Skeletal muscle satellite cell (primary cell): ENCODE measurements at regions not wholly inside any gene's neighbourhood (a gene's known extent, or its start where the extent isn't known, plus 50 kb on each side); places are given as distances from the start of the nearest gene placed in this dataset.
"Not testable (repeated sequence)": the region's sequence is repeated elsewhere in the genome, so short reads cannot be mapped to it uniquely, and the experiment has no call there.

Experiments used
- H3K27me3 ChIP-seq: 2 replicates; pipeline ENCODE4 v1.7.0; 2013; ENCODE audit warnings: low read length; ENCODE audit not compliant: control insufficient read depth, insufficient read depth
- H3K36me3 ChIP-seq: 2 replicates; pipeline ENCODE4 v1.7.0; 2013; ENCODE audit warnings: mild to moderate bottlenecking, control low read depth, low read length; ENCODE audit not compliant: insufficient read depth
- H3K4me1 ChIP-seq: 2 replicates; pipeline ENCODE4 v1.7.0; 2013; ENCODE audit warnings: low read length; ENCODE audit not compliant: control insufficient read depth, insufficient read depth
- H3K4me2 ChIP-seq: 2 replicates; pipeline ENCODE4 v1.7.0; 2013; ENCODE audit warnings: mild to moderate bottlenecking, low read length
- H3K4me3 ChIP-seq: 2 replicates; pipeline ENCODE4 v1.7.0; 2013; ENCODE audit warnings: low read length
- H3K9ac ChIP-seq: 2 replicates; pipeline ENCODE4 v1.7.0; 2013; ENCODE audit warnings: mild to moderate bottlenecking, low read depth, low read length, moderate library complexity
- H3K9me3 ChIP-seq: replicated peaks from 2 replicates; pipeline ENCODE4 v1.7.0; 2013; ENCODE audit warnings: mild to moderate bottlenecking, control low read depth, low read length

- Histone ChIP-seq H3K9me3 (no peaks in the 10 kb centered on the region), H3K4me3 (no peak overlapping the region), H3K27me3 (no peaks in the 10 kb centered on the region), H3K36me3 (no peaks in the 10 kb centered on the region), H3K9ac (no peak overlapping the region), H3K4me1 (no peaks in the 10 kb centered on the region), H3K4me2 (no peak overlapping the region)
Measured at GRCh38 chr12:32010631-32011336, 51.6 kb downstream of the RESF1 start.

GRCh38 chr12:32012249-32012785 lies 53.1 kb downstream of the RESF1 start:
- Histone ChIP-seq H3K27me3 (no peaks in the 10 kb centered on the region), H3K9ac (no peak overlapping the region), H3K36me3 (no peaks in the 10 kb centered on the region), H3K4me1 (no peaks in the 10 kb centered on the region), H3K9me3 (no peaks in the 10 kb centered on the region), H3K4me2 (no peak overlapping the region), H3K4me3 (no peak overlapping the region)

GRCh38 chr12:32015036-32015435 lies 55.8 kb downstream of the RESF1 start:
- Histone ChIP-seq H3K4me2 (no peak overlapping the region), H3K4me1 (no peaks in the 10 kb centered on the region), H3K27me3 (no peaks in the 10 kb centered on the region), H3K9me3 (no peaks in the 10 kb centered on the region), H3K9ac (no peak overlapping the region), H3K36me3 (no peaks in the 10 kb centered on the region), H3K4me3 (no peak overlapping the region)

GRCh38 chr12:32016680-32017482 lies 57.7 kb downstream of the RESF1 start:
- H3K27me3 ChIP-seq, result no peaks in the 10 kb centered on the region
- no peak overlapping the region for H3K4me3 ChIP-seq
- H3K4me2 ChIP-seq, result no peak overlapping the region
- H3K36me3 ChIP-seq, result no peaks in the 10 kb centered on the region
- H3K9ac ChIP-seq, result no peak overlapping the region
- H3K9me3 ChIP-seq, result no peaks in the 10 kb centered on the region
- no peaks in the 10 kb centered on the region for H3K4me1 ChIP-seq

- H3K4me2 ChIP-seq, result no peak overlapping the region
- no peaks in the 10 kb centered on the region for H3K36me3 ChIP-seq
- no peak overlapping the region for H3K4me3 ChIP-seq
- no peaks in the 10 kb centered on the region for H3K4me1 ChIP-seq
- H3K9me3 ChIP-seq, result no peaks in the 10 kb centered on the region
- no peak overlapping the region for H3K9ac ChIP-seq
- no peaks in the 10 kb centered on the region for H3K27me3 ChIP-seq
Measured at GRCh38 chr12:32021346-32021773, 62.1 kb downstream of the RESF1 start.

- H3K27me3 ChIP-seq, H3K9me3 ChIP-seq, H3K4me3 ChIP-seq, H3K4me2 ChIP-seq, H3K4me1 ChIP-seq, H3K36me3 ChIP-seq, H3K9ac ChIP-seq: not testable (repeated sequence)
Measured at GRCh38 chr12:32022387-32022786, 63.2 kb downstream of the RESF1 start.

GRCh38 chr12:32023861-32024260 lies 64.6 kb downstream of the RESF1 start:
- not testable (repeated sequence) for H3K9ac ChIP-seq, H3K4me2 ChIP-seq, H3K4me1 ChIP-seq, H3K4me3 ChIP-seq, H3K27me3 ChIP-seq, H3K9me3 ChIP-seq, H3K36me3 ChIP-seq

GRCh38 chr12:32024884-32025592 lies 65.8 kb downstream of the RESF1 start:
- Histone ChIP-seq H3K9ac (no peak overlapping the region), H3K4me1 (no peaks in the 10 kb centered on the region), H3K36me3 (no peaks in the 10 kb centered on the region), H3K27me3 (no peaks in the 10 kb centered on the region), H3K9me3 (no peaks in the 10 kb centered on the region), H3K4me3 (no peak overlapping the region), H3K4me2 (no peak overlapping the region)

GRCh38 chr12:32025906-32026305 lies 66.7 kb downstream of the RESF1 start:
- H3K9ac ChIP-seq, result no peak overlapping the region
- no peak overlapping the region for H3K4me3 ChIP-seq
- H3K9me3 ChIP-seq, result no peaks in the 10 kb centered on the region
- H3K4me1 ChIP-seq, result no peaks in the 10 kb centered on the region
- H3K27me3 ChIP-seq, result no peaks in the 10 kb centered on the region
- H3K4me2 ChIP-seq, result no peak overlapping the region
- H3K36me3 ChIP-seq, result no peaks in the 10 kb centered on the region

GRCh38 chr12:32027684-32028365 lies 68.6 kb downstream of the RESF1 start:
- H3K9me3 ChIP-seq, result no peaks in the 10 kb centered on the region
- peaks cover 16% of the 10 kb centered on the region for H3K27me3 ChIP-seq
- no peak overlapping the region for H3K4me2 ChIP-seq
- no peak overlapping the region for H3K4me3 ChIP-seq
- H3K9ac ChIP-seq, result no peak overlapping the region
- no peaks in the 10 kb centered on the region for H3K4me1 ChIP-seq
- H3K36me3 ChIP-seq, result no peaks in the 10 kb centered on the region

- no peak overlapping the region for H3K9ac ChIP-seq
- H3K36me3 ChIP-seq, result no peaks in the 10 kb centered on the region
- H3K4me1 ChIP-seq, result no peaks in the 10 kb centered on the region
- no peaks in the 10 kb centered on the region for H3K9me3 ChIP-seq
- no peak overlapping the region for H3K4me3 ChIP-seq
- H3K4me2 ChIP-seq, result no peak overlapping the region
- H3K27me3 ChIP-seq, result peaks cover 16% of the 10 kb centered on the region
Measured at GRCh38 chr12:32030151-32030550, 70.9 kb downstream of the RESF1 start.
